H1 (cell line): ENCODE measurements at regions not wholly inside any gene's neighbourhood (a gene's known extent, or its start where the extent isn't known, plus 50 kb on each side); places are given as distances from the start of the nearest gene placed in this dataset.

Source experiments
- CTCF ChIA-PET: fragments of 300-600 bp; sonication (Branson Sonifier 250); formaldehyde crosslinking; loops from one replicate; lab custom pipeline; 2021; ENCODE audit not compliant: partially characterized antibody; lab: Charles Lee
- POLR2A ChIA-PET: fragments of 300-600 bp; sonication (Branson Sonifier 250); formaldehyde crosslinking; loops from one replicate; lab custom pipeline; 2021; ENCODE audit warnings: inconsistent platforms; ENCODE audit not compliant: partially characterized antibody; lab: Charles Lee
- DNase-seq, 2 experiments: peaks; one replicate each; pipeline versions ENCODE4 v3.0.0 to v3.0.0-alpha.2; 2010 to 2022; ENCODE audit warnings: low spot score in 2 of 2, low read depth in 1 of 2, mixed read lengths in 1 of 2
- FAIRE-seq: peaks from 2 replicates; lab custom pipeline; 2011; peaks lifted over from hg19 to GRCh38; lab: Jason Lieb, UNC
- H2AFZ ChIP-seq: 2 replicates; pipeline ENCODE4 v1.8.1; 2012; ENCODE audit warnings: low read length, inconsistent platforms
- H2AK5ac ChIP-seq: 2 replicates; pipeline ENCODE4 v1.6.1; 2013; ENCODE audit warnings: low read depth, low read length
- H2BK120ac ChIP-seq: replicated peaks from 2 replicates; pipeline ENCODE3; 2013; ENCODE audit warnings: low read depth, low read length, inconsistent platforms
- H2BK12ac ChIP-seq: 2 replicates; pipeline ENCODE4 v1.6.1; 2013; ENCODE audit warnings: low read depth, low read length
- H2BK15ac ChIP-seq: 2 replicates; pipeline ENCODE4 v1.6.1; 2013; ENCODE audit warnings: low read length
- H2BK20ac ChIP-seq: 2 replicates; pipeline ENCODE4 v1.6.1; 2013; ENCODE audit warnings: low read length
- H2BK5ac ChIP-seq: 2 replicates; pipeline ENCODE4 v1.6.1; 2013; ENCODE audit warnings: low read depth, low read length
- H3K14ac ChIP-seq: 2 replicates; pipeline ENCODE4 v1.6.1; 2013; ENCODE audit warnings: inconsistent platforms; ENCODE audit not compliant: insufficient read length
- H3K18ac ChIP-seq: 2 replicates; pipeline ENCODE4 v1.6.1; 2013; ENCODE audit warnings: low read length; ENCODE audit errors: extremely low read depth
- H3K23ac ChIP-seq: 2 replicates; pipeline ENCODE4 v1.6.1; 2013; ENCODE audit warnings: inconsistent platforms; ENCODE audit not compliant: insufficient read length
- H3K23me2 ChIP-seq: 2 replicates; pipeline ENCODE4 v1.6.1; 2013; ENCODE audit warnings: low read depth, low read length
- H3K27ac ChIP-seq: 2 replicates; pipeline ENCODE4 v1.6.1; 2011; ENCODE audit warnings: low read depth, low read length, inconsistent platforms
- H3K27me3 ChIP-seq, 4 experiments: replicated peaks in 1 of 4; 1 replicate in 1 of 4; 2 replicates in 3 of 4; pipeline versions ENCODE4 v1.6.1 to v1.8.1; 2011 to 2013; ENCODE audit warnings: low read length in 3 of 4, mild to moderate bottlenecking in 3 of 4, inconsistent platforms in 2 of 4, mixed read lengths in 2 of 4, moderate library complexity in 1 of 4; ENCODE audit not compliant: control insufficient read depth in 3 of 4, insufficient read depth in 3 of 4; ENCODE audit errors: extremely low read depth in 1 of 4
- H3K36me3 ChIP-seq, 4 experiments: 2 replicates each; pipeline versions ENCODE4 v1.6.1 to v1.8.1; 2011 to 2013; ENCODE audit warnings: mild to moderate bottlenecking in 4 of 4, low read length in 3 of 4, moderate library complexity in 2 of 4, control low read depth in 1 of 4, inconsistent platforms in 1 of 4; ENCODE audit not compliant: insufficient read depth in 4 of 4, control insufficient read depth in 2 of 4
- H3K4ac ChIP-seq: replicated peaks from 2 replicates; pipeline ENCODE3; 2013; ENCODE audit warnings: low read length, low read depth, mixed read lengths, inconsistent platforms; ENCODE audit not compliant: insufficient read length
- H3K4me1 ChIP-seq, 4 experiments: replicated peaks in 1 of 4; 1 replicate in 1 of 4; 2 replicates in 3 of 4; pipeline versions ENCODE4 v1.6.1 to v1.8.1; 2011 to 2013; ENCODE audit warnings: low read length in 3 of 4, inconsistent platforms in 2 of 4, mixed read lengths in 1 of 4; ENCODE audit not compliant: insufficient read depth in 4 of 4, control insufficient read depth in 3 of 4
- H3K4me2 ChIP-seq, 2 experiments: 2 replicates each; pipeline versions ENCODE4 v1.6.1 to v1.8.1; 2011 to 2013; ENCODE audit warnings: low read depth in 2 of 2, low read length in 2 of 2, control low read depth in 1 of 2, inconsistent platforms in 1 of 2, mild to moderate bottlenecking in 1 of 2; ENCODE audit not compliant: insufficient read depth in 1 of 2
- H3K4me3 ChIP-seq, 4 experiments: fragments of 200-600, 300-600 bp in 1 of 4; sonication (generic), shearing (Covaris generic), sonication (Bioruptor Twin) in 1 of 4; 2 replicates each; pipeline versions ENCODE4 v1.5.1 to v1.8.1; 2011 to 2016; ENCODE audit warnings: low read length in 4 of 4, low read depth in 3 of 4, control low read depth in 2 of 4, inconsistent platforms in 2 of 4, mild to moderate bottlenecking in 2 of 4, mixed read lengths in 1 of 4, moderate library complexity in 1 of 4; ENCODE audit not compliant: insufficient read depth in 2 of 4; ENCODE audit errors: extremely low read depth in 1 of 4
- H3K56ac ChIP-seq: replicated peaks from 2 replicates; pipeline ENCODE3; 2013; ENCODE audit warnings: low read depth, mild to moderate bottlenecking, mixed read lengths, low read length, inconsistent platforms; ENCODE audit not compliant: insufficient read length
- H3K79me1 ChIP-seq: 2 replicates; pipeline ENCODE4 v1.6.1; 2013; ENCODE audit warnings: low read depth, low read length, control low read depth
- H3K79me2 ChIP-seq, 2 experiments: 2 replicates each; pipeline versions ENCODE4 v1.6.1 to v1.8.1; 2012 to 2013; ENCODE audit warnings: low read length in 2 of 2, mild to moderate bottlenecking in 2 of 2, inconsistent platforms in 1 of 2; ENCODE audit not compliant: insufficient read depth in 2 of 2, control insufficient read depth in 1 of 2
- H3K9ac ChIP-seq, 4 experiments: replicated peaks in 1 of 4; 1 replicate in 1 of 4; 2 replicates in 3 of 4; pipeline versions ENCODE4 v1.6.1 to v1.8.1; 2011 to 2013; ENCODE audit warnings: low read depth in 3 of 4, low read length in 3 of 4, control low read depth in 2 of 4, mild to moderate bottlenecking in 2 of 4, moderate library complexity in 2 of 4, inconsistent platforms in 1 of 4; ENCODE audit errors: extremely low read depth in 1 of 4
- H3K9me3 ChIP-seq, 2 experiments: 2 replicates each; pipeline versions ENCODE4 v1.6.1 to v1.8.1; 2012 to 2013; ENCODE audit warnings: mild to moderate bottlenecking in 2 of 2, moderate library complexity in 2 of 2, control low read depth in 1 of 2, inconsistent platforms in 1 of 2, low read depth in 1 of 2, low read length in 1 of 2, mixed read lengths in 1 of 2; ENCODE audit not compliant: insufficient read depth in 2 of 2
- H4K20me1 ChIP-seq, 2 experiments: replicated peaks in 1 of 2; 2 replicates each; pipeline versions ENCODE3 to v1.8.1; 2011 to 2013; ENCODE audit warnings: inconsistent platforms in 2 of 2, low read length in 2 of 2, mild to moderate bottlenecking in 1 of 2; ENCODE audit not compliant: insufficient read depth in 2 of 2, control insufficient read depth in 1 of 2
- H4K5ac ChIP-seq: 2 replicates; pipeline ENCODE4 v1.6.1; 2013; ENCODE audit warnings: low read length, low read depth, mixed read lengths, inconsistent platforms; ENCODE audit not compliant: insufficient read length
- H4K8ac ChIP-seq: 2 replicates; pipeline ENCODE4 v1.8.0; 2013; ENCODE audit warnings: mild to moderate bottlenecking, moderate library complexity, low read length, inconsistent platforms; ENCODE audit not compliant: insufficient read depth; ENCODE audit errors: extremely low read depth
- H4K91ac ChIP-seq: replicated peaks from 2 replicates; pipeline ENCODE3; 2013; ENCODE audit warnings: low read length, mixed read lengths, inconsistent platforms; ENCODE audit not compliant: insufficient read length
- CBX5 ChIP-seq: fragments of 300-800, 300-1000 bp; sonication (generic); IDR thresholded peaks from 2 replicates; pipeline ENCODE4 v1.7.1; 2016; ENCODE audit warnings: antibody characterized with exemption, low read length, low read depth
- CBX8 ChIP-seq: fragments of 300-800, 300-1000 bp; sonication (generic); IDR thresholded peaks from 2 replicates; pipeline ENCODE4 v1.7.1; 2016; ENCODE audit warnings: low read depth, low read length, borderline replicate concordance
- CHD1 ChIP-seq: IDR thresholded peaks from 2 replicates; pipeline ENCODE4 v1.6.1; 2012; ENCODE audit warnings: low read depth, low read length, improper control_type of control experiment
- EP300 ChIP-seq, 2 experiments: IDR thresholded peaks; 1 replicate in 1 of 2; 2 replicates in 1 of 2; pipeline ENCODE4 v1.6.1; 2011 to 2012; ENCODE audit warnings: low read depth in 2 of 2, low read length in 2 of 2, mild to moderate bottlenecking in 2 of 2, borderline replicate concordance in 1 of 2, inconsistent platforms in 1 of 2, moderate library complexity in 1 of 2
- JUN ChIP-seq: IDR thresholded peaks from 2 replicates; pipeline ENCODE4 v1.6.1; 2011; ENCODE audit warnings: low read depth, mild to moderate bottlenecking, improper control_type of control experiment, low read length
- KDM5A ChIP-seq: fragments of 200-600 bp; IDR thresholded peaks from 2 replicates; pipeline ENCODE4 v1.7.1; 2012; ENCODE audit warnings: mild to moderate bottlenecking, low read length, inconsistent platforms, mixed read lengths
- NRF1 ChIP-seq: IDR thresholded peaks from 2 replicates; pipeline ENCODE4 v1.6.1; 2011; ENCODE audit warnings: mild to moderate bottlenecking, low read depth, low read length, improper control_type of control experiment
- RBBP5 ChIP-seq: IDR thresholded peaks from 2 replicates; pipeline ENCODE4 v1.7.1; 2012; ENCODE audit warnings: low read depth, mild to moderate bottlenecking, inconsistent platforms, low read length, moderate library complexity, borderline replicate concordance
- SIX5 ChIP-seq: IDR thresholded peaks from 2 replicates; pipeline ENCODE4 v1.6.1; 2011; ENCODE audit warnings: mild to moderate bottlenecking, low read depth, low read length
- TBP ChIP-seq: IDR thresholded peaks from 2 replicates; pipeline ENCODE4 v1.6.1; 2011; ENCODE audit warnings: low read depth, low read length, improper control_type of control experiment
- WGBS, 2 experiments: shearing (Covaris generic) in 1 of 2; methylation state at CpG; one replicate each; pipeline versions ENCODE4 v1.1.6 to v1.1.7; 2013 to 2015; ENCODE audit warnings: low lambda C conversion rate in 2 of 2, mixed read lengths in 2 of 2, inconsistent platforms in 1 of 2, low coverage in 1 of 2, missing lambda C conversion rate in 1 of 2; ENCODE audit not compliant: insufficient replicate concordance in 2 of 2, insufficient coverage in 1 of 2, insufficient read length in 1 of 2; ENCODE audit errors: extremely low coverage in 1 of 2, missing lambda C conversion rate in 1 of 2; 5-methylcytosine and 5-hydroxymethylcytosine counted together
- TF ChIP-seq, protein P1 (sequence below), 3 experiments: IDR thresholded peaks; 1 replicate in 2 of 3; 2 replicates in 1 of 3; pipeline versions ENCODE4 v1.5.1 to v1.6.1; 2011; ENCODE audit warnings: low read length in 3 of 3, mild to moderate bottlenecking in 3 of 3, inconsistent platforms in 2 of 3, low read depth in 1 of 3, moderate library complexity in 1 of 3; ENCODE audit not compliant: insufficient read depth in 1 of 3; ENCODE audit errors: control extremely low read depth in 1 of 3

DNA sequence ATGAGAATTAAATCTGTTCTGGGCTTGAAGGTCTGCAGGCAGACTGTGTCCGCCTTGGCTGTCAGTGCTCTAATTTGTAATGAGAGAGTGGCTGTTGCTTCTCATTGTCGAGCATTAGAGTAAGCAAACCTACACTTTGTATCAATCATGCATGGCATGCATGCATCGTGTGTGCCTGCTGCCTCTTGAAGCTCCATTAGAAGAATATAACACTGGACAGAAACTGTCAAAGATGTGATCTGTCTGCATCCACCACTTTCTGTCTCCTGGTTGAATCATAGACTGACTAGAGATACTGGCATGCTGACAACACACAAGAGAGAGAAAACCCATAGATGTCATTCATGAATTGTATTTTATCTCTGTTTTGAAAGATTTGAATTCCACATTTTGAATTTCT is 275.0 kb upstream of the NXPH2 start:
- H3K18ac ChIP-seq, result no peak overlapping the region
- FAIRE-seq (no peak), DNase-seq (no peak)
- H3K27me3 ChIP-seq, result no peaks in the 10 kb centered on the region
- H3K9me3 ChIP-seq, result no peaks in the 10 kb centered on the region
- ChIA-PET POLR2A (no interaction called here), CTCF (interaction anchor here (1.6 kb wide), 1 partner anchor 209 kb away, joined by 4 read pairs; no protein-coding TSS in a partner anchor)
- H2BK12ac ChIP-seq, result no peak overlapping the region
- no peak overlapping the region for H4K8ac ChIP-seq
- no peaks in the 10 kb centered on the region for H3K79me1 ChIP-seq
- H3K27ac ChIP-seq, result no peak overlapping the region
- no peaks in the 10 kb centered on the region for H3K23me2 ChIP-seq
- no peak overlapping the region for H2BK20ac ChIP-seq
- H3K36me3 ChIP-seq, result no peaks in the 10 kb centered on the region
- no peak overlapping the region for H2BK120ac ChIP-seq
- peak overlapping the region; percentile 52 for H3K23ac ChIP-seq
- no peak overlapping the region for H2AK5ac ChIP-seq
- no peak overlapping the region for H3K9ac ChIP-seq
- H3K14ac ChIP-seq, result no peak overlapping the region
- no peak overlapping the region for H3K4ac ChIP-seq
- H2AFZ ChIP-seq, result no peak overlapping the region
- 89% methylated on average over 3 of the region's 3 CpGs; no CpG with 5 or more reads in 1 of the 2 experiments for WGBS, 2 experiments
- no peak overlapping the region for H3K4me3 ChIP-seq
- peak overlapping the region; percentile 39 for H3K56ac ChIP-seq
- no peak overlapping the region for H3K4me2 ChIP-seq
- no peaks in the 10 kb centered on the region for H3K4me1 ChIP-seq
- no peak overlapping the region for H2BK5ac ChIP-seq
- no peaks in the 10 kb centered on the region for H3K79me2 ChIP-seq
- H4K91ac ChIP-seq, result no peak overlapping the region
- no peak overlapping the region for H4K5ac ChIP-seq
- H2BK15ac ChIP-seq, result no peak overlapping the region
- no peaks in the 10 kb centered on the region for H4K20me1 ChIP-seq
- TF ChIP-seq JUN (no peak), CBX8 (no peak), CBX5 (no peak), KDM5A (no peak), SIX5 (no peak), NRF1 (no peak), TBP (no peak), EP300 (IDR thresholded peaks at IDR 0.05; ENCODE audit: borderline replicate concordance in 1 of 2, low read depth in 2 of 2, low read length in 2 of 2) (no peak), RBBP5 (no peak), CHD1 (no peak)
- TF ChIP-seq, protein P1, sequence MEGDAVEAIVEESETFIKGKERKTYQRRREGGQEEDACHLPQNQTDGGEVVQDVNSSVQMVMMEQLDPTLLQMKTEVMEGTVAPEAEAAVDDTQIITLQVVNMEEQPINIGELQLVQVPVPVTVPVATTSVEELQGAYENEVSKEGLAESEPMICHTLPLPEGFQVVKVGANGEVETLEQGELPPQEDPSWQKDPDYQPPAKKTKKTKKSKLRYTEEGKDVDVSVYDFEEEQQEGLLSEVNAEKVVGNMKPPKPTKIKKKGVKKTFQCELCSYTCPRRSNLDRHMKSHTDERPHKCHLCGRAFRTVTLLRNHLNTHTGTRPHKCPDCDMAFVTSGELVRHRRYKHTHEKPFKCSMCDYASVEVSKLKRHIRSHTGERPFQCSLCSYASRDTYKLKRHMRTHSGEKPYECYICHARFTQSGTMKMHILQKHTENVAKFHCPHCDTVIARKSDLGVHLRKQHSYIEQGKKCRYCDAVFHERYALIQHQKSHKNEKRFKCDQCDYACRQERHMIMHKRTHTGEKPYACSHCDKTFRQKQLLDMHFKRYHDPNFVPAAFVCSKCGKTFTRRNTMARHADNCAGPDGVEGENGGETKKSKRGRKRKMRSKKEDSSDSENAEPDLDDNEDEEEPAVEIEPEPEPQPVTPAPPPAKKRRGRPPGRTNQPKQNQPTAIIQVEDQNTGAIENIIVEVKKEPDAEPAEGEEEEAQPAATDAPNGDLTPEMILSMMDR (IDR thresholded peaks at IDR 0.05; ENCODE audit: control extremely low read depth in 1 of 3, insufficient read depth in 1 of 3, low read depth in 1 of 3, low read length in 3 of 3), result no peak
